Keratinocyte (primary cell): ENCODE measurements at regions not wholly inside any gene's neighbourhood (a gene's known extent, or its start where the extent isn't known, plus 50 kb on each side); places are given as distances from the start of the nearest gene placed in this dataset.

Experiments used
- DNase-seq: peaks from one replicate; pipeline ENCODE4 v3.0.0-alpha.2; 2011; ENCODE audit warnings: low read depth, missing footprints, low spot score
- FAIRE-seq: peaks from 2 replicates; lab custom pipeline; 2011; peaks lifted over from hg19 to GRCh38; lab: Jason Lieb, UNC
- H2AFZ ChIP-seq: 2 replicates; pipeline ENCODE4 v1.6.0; 2012; ENCODE audit warnings: low read length, control low read depth, inconsistent platforms; ENCODE audit not compliant: control insufficient read depth
- H3K27ac ChIP-seq: 2 replicates; pipeline ENCODE4 v1.5.1; 2011; ENCODE audit warnings: low read length; ENCODE audit not compliant: control insufficient read depth, insufficient read depth
- H3K27me3 ChIP-seq: 3 replicates; pipeline ENCODE4 v1.6.0; 2011; ENCODE audit warnings: low read length; ENCODE audit not compliant: control insufficient read depth, insufficient read depth; ENCODE audit errors: extremely low read depth
- H3K36me3 ChIP-seq, 2 experiments: 2 replicates in 1 of 2; 3 replicates in 1 of 2; pipeline ENCODE4 v1.5.1; 2011; ENCODE audit warnings: low read length in 2 of 2, mild to moderate bottlenecking in 1 of 2; ENCODE audit not compliant: control insufficient read depth in 2 of 2, insufficient read depth in 2 of 2; ENCODE audit errors: extremely low read depth in 1 of 2
- H3K4me1 ChIP-seq: 3 replicates; pipeline ENCODE4 v1.5.1; 2011; ENCODE audit warnings: low read length; ENCODE audit not compliant: control insufficient read depth, insufficient read depth; ENCODE audit errors: extremely low read depth
- H3K4me2 ChIP-seq: 3 replicates; pipeline ENCODE4 v1.6.0; 2011; ENCODE audit warnings: low read depth, low read length; ENCODE audit not compliant: control insufficient read depth, insufficient read depth; ENCODE audit errors: extremely low read depth
- H3K4me3 ChIP-seq, 3 experiments: fragments of 200-600 bp in 1 of 3; sonication (generic) in 1 of 3; 2 replicates in 2 of 3; 3 replicates in 1 of 3; pipeline ENCODE4 v1.5.1; 2011 to 2016; ENCODE audit warnings: low read length in 3 of 3, mild to moderate bottlenecking in 3 of 3, control low read depth in 2 of 3, inconsistent platforms in 1 of 3, low read depth in 1 of 3, mixed read lengths in 1 of 3, mixed run types in 1 of 3, moderate library complexity in 1 of 3; ENCODE audit not compliant: control insufficient read depth in 2 of 3, insufficient read depth in 2 of 3; ENCODE audit errors: extremely low read depth in 1 of 3
- H3K79me2 ChIP-seq: 2 replicates; pipeline ENCODE4 v1.6.0; 2012; ENCODE audit warnings: low read length; ENCODE audit not compliant: control insufficient read depth, insufficient read depth
- H3K9ac ChIP-seq: 3 replicates; pipeline ENCODE4 v1.6.0; 2011; ENCODE audit warnings: low read length; ENCODE audit not compliant: control insufficient read depth, insufficient read depth; ENCODE audit errors: extremely low read depth
- H3K9me1 ChIP-seq: 3 replicates; pipeline ENCODE4 v1.6.0; 2011; ENCODE audit warnings: low read length; ENCODE audit not compliant: control insufficient read depth, insufficient read depth; ENCODE audit errors: extremely low read depth
- H3K9me3 ChIP-seq: 2 replicates; pipeline ENCODE4 v1.5.1; 2012; ENCODE audit warnings: low read depth, low read length; ENCODE audit not compliant: control insufficient read depth
- H4K20me1 ChIP-seq: 3 replicates; pipeline ENCODE4 v1.6.0; 2011; ENCODE audit warnings: low read length; ENCODE audit not compliant: control insufficient read depth, insufficient read depth; ENCODE audit errors: extremely low read depth
- CTCF ChIP-seq, 3 experiments: IDR thresholded peaks in 1 of 3; conservative IDR thresholded peaks in 1 of 3; optimal IDR thresholded peaks in 1 of 3; 2 replicates in 2 of 3; 3 replicates in 1 of 3; pipeline versions ENCODE3 to v1.5.1; 2011; ENCODE audit warnings: low read length in 3 of 3, mild to moderate bottlenecking in 3 of 3, moderate library complexity in 2 of 3, control low read depth in 1 of 3, inconsistent platforms in 1 of 3; ENCODE audit not compliant: insufficient read depth in 2 of 3; ENCODE audit errors: extremely low read depth in 1 of 3
- EZH2 ChIP-seq: IDR thresholded peaks from one replicate; pipeline ENCODE4 v1.6.1; 2012; ENCODE audit warnings: inconsistent platforms, mild to moderate bottlenecking, low read length, moderate library complexity
- dilution Hi-C: fragments of 300-500 bp; cut with MboI; formaldehyde crosslinking; loops from one replicate; pipeline ENCODE4 v1.7.0; 2020; ENCODE audit warnings: low sequenced_read_pairs; ENCODE audit not compliant: extremely low pct_ligation_motif_present

- Histone ChIP-seq H3K9me1 (no peaks in the 10 kb centered on the region), H2AFZ (no peak overlapping the region), H3K27me3 (no peaks in the 10 kb centered on the region), H4K20me1 (no peaks in the 10 kb centered on the region), H3K27ac (no peak overlapping the region), H3K4me2 (no peak overlapping the region), H3K4me3 (no peak overlapping the region), H3K4me1 (peaks cover 26% of the 10 kb centered on the region), H3K79me2 (no peaks in the 10 kb centered on the region), H3K9me3 (no peaks in the 10 kb centered on the region), H3K9ac (no peak overlapping the region), H3K36me3 (no peaks in the 10 kb centered on the region)
- FAIRE-seq (peak; percentile 75), DNase-seq (no peak)
- dilution Hi-C loops, result no loop called here
- no peak for TF ChIP-seq CTCF (optimal IDR thresholded peaks at IDR 0.05 in 1 of 3, IDR thresholded peaks at IDR 0.05 in 1 of 3, conservative IDR thresholded peaks at IDR 0.05 in 1 of 3; ENCODE audit: extremely low read depth in 1 of 3, insufficient read depth in 2 of 3, low read length in 3 of 3)
- TF ChIP-seq EZH2, result no peak
These were observed 501.1 kb upstream of the JAG1 start for GRCh38 chr20:11174861-11175260.

- Histone ChIP-seq H3K4me2 (no peak overlapping the region), H3K27me3 (no peaks in the 10 kb centered on the region), H3K9me3 (peaks cover 6% of the 10 kb centered on the region), H3K79me2 (no peaks in the 10 kb centered on the region), H3K36me3 (peaks cover 0 to 3% of the 10 kb centered on the region in 2 experiments), H4K20me1 (no peaks in the 10 kb centered on the region), H3K27ac (no peak overlapping the region), H3K4me1 (peaks cover 21% of the 10 kb centered on the region), H3K4me3 (no peak overlapping the region), H3K9ac (no peak overlapping the region), H3K9me1 (no peaks in the 10 kb centered on the region), H2AFZ (no peak overlapping the region)
- no peak for DNase-seq
- FAIRE-seq, result no peak
- dilution Hi-C loops, result no loop called here
- no peak for TF ChIP-seq CTCF (optimal IDR thresholded peaks at IDR 0.05 in 1 of 3, IDR thresholded peaks at IDR 0.05 in 1 of 3, conservative IDR thresholded peaks at IDR 0.05 in 1 of 3; ENCODE audit: extremely low read depth in 1 of 3, insufficient read depth in 2 of 3, low read length in 3 of 3)
- no peak for TF ChIP-seq EZH2
These were observed 502.6 kb upstream of the JAG1 start for GRCh38 chr20:11176431-11176830.
